ENCODE measurements at regions not wholly inside any gene's neighbourhood (a gene's known extent, or its start where the extent isn't known, plus 50 kb on each side); places are given as distances from the start of the nearest gene placed in this dataset.

DNA sequence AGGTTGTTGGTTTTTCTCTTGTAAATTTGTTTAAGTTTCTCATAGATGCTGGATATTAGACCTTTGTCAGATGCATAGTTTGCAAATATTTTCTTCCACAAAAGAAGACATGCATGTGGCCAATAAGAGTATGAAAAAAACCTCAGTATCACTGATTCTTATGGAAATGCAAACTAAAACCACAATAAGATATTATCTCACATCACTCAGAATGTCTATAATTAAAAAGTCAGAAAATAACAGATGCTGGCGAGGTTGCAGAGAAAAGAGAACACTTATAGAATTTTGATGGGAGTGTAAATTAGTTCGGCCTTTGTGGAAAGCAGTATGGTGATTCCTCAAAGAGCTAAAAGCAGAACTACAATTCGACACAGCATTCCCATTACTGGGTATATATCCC is 1355.6 kb downstream of the FAM133A start:
- no peak for DNase-seq (ENCODE audit: low spot score)

DNA sequence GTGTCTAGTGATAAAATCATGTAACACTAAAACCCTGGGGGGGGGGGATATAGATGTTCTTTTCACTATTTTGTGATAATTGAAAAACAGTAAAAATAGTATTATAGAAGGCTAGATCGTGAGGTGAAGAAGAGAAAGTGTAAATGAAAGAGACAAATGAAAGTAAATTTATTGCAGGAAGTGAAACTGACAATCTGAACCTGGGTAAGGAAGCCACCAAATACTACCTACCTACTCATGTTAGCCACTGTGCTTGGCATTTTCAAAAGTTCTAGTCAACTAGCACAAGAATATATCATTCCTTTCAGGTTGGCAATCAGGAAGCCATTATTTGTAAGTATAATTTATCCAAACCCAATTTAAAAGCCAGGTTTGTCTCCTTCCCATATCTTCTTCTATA is 1366.1 kb downstream of the FAM133A start:
- DNase-seq (ENCODE audit: low spot score), result no peak

DNA sequence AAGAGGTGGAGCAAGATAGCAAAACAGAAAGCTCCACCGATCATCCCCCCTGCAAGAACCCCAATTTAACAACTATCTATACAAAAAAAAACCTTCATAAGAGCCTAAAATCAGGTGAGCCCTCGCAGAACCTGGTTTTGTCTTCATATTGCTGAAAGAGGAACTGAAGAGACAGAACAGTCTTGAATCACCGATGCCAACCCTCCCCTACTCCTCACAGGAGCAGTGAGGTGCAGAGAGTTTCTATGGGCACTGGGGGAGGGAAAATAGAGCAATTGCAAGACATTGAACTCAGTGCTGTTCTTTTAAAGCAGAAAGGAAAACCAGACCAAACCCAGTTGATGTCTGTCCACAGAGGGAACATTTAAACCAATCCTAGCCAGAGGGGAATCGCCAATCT is 1370.3 kb downstream of the FAM133A start:
- DNase-seq (ENCODE audit: low spot score), result no peak

DNA sequence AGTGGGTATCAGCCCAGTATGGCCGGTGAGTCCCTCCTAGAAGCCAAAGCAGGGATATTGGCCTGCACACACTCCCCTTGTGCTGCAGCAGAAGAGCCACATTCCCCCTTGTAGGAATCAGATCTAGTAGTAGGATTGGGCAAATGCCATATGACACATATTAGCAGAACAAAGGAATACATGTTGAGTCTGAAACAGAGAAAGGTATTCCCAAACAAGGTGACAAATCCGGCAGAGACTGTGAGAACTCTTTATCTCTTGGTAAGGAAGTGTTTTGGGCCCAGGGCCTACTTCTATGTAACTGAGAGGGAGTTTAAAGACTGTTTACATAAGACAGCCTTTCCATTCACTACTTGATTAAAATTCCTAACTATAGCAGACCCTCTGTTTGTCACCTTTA is 1382.0 kb downstream of the FAM133A start:
- DNase-seq (ENCODE audit: low spot score), result no peak

DNA sequence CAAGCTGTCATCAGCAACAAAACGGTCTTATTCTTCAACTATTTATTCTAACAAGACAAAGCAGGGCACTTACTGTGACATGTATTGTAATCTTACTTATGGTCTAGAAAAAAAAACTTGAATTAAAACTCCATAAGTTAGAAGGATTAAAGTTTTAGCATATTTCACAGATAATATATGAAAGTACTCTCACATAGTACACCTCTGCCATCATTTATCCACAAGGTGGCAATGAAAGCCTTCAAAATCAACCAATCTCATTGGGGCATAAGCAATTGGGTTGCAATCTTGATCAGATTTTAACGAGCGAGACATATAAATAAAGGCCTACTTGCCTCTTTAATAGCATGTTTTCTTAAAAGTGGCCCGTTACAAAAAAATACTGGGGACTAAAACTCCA is 1382.9 kb downstream of the FAM133A start:
- DNase-seq (ENCODE audit: low spot score), result no peak

DNA sequence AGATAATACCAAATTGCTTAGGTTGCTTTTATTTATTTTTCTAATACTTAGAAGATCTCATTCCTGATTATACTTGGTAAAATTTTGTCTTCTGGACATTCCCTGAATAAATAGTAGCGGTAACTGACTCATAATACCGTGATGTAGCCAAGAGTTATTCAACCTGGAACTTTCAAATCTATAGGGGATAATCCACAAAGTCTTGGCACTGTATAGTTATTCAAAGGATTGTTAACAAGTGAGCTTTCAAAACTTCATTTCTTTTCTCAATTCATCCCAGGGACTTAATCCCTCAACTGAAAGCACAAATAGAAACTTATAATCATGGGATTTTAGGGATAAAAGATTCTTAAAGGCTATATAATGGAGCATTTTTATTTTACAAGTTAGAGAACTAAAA is 1383.3 kb downstream of the FAM133A start:
- DNase-seq (ENCODE audit: low spot score), result no peak

DNA sequence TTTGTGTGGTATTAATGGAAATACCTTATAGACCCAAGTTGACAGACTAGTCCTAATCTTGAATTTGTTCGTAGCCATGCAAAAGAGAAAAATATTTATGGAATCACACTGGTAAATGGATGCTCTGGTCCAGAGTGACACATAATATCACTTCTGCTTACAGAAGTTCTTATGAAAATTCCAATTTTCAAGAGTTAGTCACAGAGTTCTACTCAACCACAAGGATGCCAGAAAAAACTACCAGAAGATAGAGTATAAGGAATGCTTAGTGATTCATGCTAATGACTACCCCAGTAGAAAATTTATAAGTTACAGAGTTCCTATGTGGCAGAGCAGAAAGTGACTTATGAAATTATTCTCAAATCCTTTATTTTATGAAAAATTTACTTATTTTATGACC is 1384.8 kb downstream of the FAM133A start:
- peak; percentile 8 for DNase-seq (ENCODE audit: low spot score)

DNA sequence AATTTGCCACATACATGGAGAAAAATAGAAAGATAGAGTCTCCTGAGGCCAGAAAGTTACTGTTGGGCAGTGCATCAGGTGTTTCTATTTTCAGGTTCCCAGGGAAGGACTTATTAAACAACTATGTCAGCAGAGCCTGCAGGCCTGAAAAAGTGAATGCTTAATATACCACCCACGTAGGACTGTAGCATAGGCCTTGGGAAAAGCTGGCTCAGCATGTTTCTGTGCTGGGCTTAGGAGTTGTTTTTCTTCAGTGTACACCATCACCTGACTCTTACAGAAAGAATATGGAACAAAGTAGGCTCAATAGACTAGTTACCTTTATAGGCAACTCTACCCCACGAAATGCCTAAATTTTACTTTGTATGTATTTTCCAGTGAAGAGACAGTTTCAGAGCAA is 1385.9 kb downstream of the FAM133A start:
- no peak for DNase-seq (ENCODE audit: low spot score)

DNA sequence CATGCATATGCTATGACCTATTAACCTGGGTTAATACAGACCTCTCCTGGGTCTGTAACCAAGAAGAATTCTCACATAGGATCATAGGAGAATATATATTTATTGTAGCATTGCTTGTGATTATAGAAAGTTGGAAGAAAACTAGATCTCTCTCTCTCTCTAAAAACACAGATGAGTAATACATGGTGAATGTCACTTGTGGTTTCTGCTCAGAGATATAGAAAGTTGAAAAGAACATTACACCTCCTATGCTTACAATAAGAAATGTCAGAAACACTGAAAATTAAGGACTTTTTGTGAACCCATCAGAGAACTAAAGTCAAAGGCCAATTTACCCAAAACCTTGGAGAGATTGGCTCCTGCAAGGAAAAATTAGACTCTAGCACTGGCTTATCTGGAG is 1389.5 kb downstream of the FAM133A start:
- no peak for DNase-seq (ENCODE audit: low spot score)

DNA sequence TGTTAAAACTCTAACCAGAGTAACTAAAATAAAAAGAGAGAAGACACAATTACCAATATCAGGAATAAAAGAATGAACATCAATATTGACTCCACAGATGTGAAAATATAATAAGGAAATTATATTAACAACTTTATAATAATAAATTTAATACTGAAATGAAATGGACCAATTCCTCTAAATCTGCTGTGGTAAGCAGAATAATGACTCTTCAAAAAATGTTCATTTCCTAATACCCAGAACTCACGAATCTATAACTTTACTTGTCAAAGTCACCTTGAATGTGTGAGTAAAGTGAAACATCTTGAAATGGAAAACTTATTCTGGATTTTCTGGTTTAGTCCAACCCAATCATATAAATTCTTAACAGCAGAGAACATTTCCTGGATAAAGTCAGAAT is 1391.1 kb downstream of the FAM133A start:
- no peak for DNase-seq (ENCODE audit: low spot score)

DNA sequence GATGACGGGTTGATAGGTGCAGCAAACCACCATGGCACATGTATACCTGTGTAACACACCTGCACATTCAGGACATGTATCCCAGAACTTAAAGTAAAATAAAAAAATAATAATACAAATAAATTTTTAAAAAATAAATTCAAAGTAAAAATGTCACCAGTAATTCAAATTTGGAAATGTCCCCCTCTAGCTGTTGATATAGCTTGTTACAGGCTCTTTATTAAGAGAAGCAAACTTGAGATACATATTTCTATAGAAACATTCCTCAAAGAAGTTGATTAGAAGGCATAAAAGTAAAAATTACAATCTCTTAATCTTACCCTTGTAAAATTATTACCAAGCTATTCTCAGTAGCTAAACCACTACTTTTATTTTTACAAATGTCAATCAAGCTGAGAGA is 1397.0 kb downstream of the FAM133A start:
- no peak for DNase-seq (ENCODE audit: low spot score)

DNA sequence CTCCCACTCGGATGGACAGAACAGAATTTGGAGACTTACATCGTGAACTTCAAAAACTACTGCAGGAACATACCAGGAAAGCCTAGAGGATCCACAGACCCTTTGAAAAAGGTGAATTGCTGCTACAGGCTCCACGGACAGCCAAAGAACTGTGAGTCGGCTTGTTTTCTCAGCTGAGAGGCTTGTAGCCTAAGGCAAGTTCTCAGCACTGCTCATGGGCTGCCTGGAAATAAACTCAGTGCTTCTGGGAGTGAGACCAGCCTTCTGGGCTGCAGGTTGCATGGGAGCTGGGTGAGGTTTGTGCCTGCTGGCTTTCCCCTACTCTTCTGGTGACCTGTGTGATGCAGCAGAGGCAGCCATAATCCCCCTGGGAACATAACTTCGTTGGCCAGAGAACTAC is 1397.6 kb downstream of the FAM133A start:
- no peak for DNase-seq (ENCODE audit: low spot score)

DNA sequence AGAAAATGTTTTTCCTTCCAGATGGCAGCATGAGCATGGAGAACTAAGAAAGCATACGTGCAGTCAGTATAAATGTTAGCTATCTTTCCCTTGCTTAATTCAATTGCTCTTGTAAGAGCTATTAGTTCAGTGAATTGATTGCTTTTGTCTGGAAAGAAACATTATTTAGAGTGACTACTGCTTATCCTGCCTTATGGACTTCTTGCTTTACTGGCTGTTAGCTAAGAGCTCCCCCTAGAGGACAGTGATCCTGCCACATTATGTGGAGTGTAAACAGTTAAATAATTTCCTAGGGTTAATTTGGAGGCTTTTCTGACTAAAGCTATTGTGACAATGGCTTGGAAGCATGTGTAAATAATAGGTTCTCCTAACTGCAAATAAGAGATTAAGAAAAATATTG is 1402.4 kb downstream of the FAM133A start:
- no peak for DNase-seq (ENCODE audit: low spot score)

DNA sequence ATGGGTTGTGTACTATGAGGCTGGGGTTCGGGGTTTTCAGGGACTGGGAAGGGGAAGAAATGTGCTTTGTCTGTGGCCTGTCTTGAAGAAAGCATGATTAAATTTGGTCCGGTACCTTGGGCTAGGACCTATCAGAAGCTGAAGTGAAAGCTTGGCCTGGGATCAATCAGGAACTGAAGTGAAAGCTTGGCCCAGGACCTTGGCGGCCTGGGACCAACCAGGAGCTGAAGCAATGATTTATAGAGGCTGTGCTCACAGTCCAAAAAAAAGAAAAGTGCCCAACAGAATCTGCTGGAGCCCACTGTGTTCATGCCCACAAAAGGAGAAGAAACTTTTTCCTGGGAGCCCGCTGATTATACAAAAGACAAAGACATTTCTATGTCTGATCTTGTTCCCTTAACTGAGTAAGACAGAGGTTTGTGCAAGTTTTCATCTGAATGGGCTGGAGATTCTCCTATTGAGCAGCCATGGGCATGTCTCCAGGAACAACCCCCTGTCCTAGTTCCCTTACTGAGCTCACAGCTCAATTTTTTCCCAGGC is 1427.9 kb downstream of the FAM133A start:
- no peak for DNase-seq (ENCODE audit: low spot score)

DNA sequence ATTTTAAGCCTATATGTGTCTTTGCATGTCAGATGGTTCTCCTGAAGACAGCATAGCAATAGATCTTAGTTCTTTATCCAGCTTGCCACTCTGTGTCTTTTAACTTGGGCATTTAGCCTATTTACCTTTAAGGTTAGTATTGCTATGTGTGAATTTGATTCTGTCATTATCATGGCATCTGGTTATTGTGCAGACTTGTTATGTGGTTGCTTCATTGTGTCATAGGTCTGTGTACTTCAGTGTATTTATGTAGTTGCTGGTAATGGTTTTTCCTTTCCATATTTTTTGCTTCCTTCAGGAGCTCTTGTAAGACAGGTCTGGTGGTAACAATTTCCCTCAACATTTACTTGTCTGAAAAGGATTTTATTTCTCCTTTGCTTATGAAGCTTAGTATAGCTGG is 1443.5 kb downstream of the FAM133A start:
- DNase-seq (ENCODE audit: low spot score), result no peak

DNA sequence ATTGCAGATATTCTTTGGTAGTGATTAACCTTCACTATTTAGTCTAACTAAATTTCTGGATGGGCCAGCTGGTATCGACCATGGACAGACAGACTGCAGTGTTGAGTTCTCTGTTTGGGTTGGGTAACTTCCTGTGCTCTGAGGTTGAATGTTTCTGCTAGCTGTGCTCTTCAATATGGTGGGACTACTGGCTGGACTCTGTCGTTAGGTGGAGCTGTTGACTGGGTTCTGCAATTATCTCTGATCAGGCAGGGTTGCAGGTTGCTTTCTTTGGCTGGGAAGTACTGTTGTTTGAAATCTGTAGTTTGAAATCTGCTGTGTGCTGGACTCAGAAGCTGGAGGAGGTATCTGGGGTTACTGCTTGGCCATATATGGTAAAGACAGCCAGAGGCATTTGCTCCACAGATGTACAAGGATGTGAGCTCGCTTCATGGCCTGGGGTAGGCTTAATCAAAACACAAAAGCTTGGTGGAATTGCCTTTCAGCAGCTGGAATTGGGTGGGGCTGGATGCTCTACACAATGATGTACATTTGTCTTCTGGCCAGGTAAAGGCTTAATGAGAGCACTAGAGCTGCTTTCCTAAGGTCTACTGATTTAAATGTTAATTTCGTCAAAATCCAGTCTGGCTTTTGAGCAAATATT is 1472.0 kb downstream of the FAM133A start:
- DNase-seq (ENCODE audit: low spot score), result no peak

DNA sequence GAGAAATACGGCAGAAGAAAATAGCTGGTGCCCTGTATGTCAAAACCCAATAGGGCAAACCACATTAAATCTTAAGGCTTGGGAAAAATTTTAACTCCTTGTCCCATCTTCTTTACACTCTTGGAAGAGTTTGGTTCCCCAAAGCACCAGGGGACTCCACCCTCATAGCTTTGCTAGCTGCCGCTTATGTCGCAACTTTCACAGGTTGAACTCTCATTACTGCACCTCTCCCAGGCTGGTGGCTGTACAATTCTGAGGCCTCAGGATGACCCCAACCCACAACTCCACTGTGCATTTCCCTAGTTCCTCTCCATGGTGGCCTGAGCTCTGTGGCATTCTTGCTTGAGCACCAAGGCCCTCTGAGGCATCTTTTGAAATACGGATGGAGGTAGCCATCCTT is 1478.8 kb downstream of the FAM133A start:
- DNase-seq (ENCODE audit: low spot score), result no peak

DNA sequence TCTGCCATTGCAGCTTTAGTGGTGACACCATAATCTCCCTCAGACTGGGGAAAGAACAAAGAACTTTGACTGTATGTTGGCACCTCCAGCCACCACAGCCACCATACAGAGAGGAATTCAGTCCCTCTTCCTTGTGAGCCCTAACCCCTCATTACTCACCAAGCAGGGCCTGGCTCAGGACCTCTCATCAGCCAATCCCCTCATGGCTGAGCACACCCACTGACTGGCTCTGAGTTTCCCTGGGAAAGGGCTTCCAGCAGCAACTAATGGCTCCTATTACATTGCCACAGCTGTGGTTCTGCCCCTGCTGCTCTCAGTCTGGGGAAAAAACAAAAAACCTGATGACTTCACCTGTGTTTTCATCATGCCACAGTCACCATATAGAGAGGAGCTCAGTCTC is 1482.6 kb downstream of the FAM133A start:
- no peak for DNase-seq (ENCODE audit: low spot score)
